ENCODE measurements at regions not wholly inside any gene's neighbourhood (a gene's known extent, or its start where the extent isn't known, plus 50 kb on each side); places are given as distances from the start of the nearest gene placed in this dataset.

DNA sequence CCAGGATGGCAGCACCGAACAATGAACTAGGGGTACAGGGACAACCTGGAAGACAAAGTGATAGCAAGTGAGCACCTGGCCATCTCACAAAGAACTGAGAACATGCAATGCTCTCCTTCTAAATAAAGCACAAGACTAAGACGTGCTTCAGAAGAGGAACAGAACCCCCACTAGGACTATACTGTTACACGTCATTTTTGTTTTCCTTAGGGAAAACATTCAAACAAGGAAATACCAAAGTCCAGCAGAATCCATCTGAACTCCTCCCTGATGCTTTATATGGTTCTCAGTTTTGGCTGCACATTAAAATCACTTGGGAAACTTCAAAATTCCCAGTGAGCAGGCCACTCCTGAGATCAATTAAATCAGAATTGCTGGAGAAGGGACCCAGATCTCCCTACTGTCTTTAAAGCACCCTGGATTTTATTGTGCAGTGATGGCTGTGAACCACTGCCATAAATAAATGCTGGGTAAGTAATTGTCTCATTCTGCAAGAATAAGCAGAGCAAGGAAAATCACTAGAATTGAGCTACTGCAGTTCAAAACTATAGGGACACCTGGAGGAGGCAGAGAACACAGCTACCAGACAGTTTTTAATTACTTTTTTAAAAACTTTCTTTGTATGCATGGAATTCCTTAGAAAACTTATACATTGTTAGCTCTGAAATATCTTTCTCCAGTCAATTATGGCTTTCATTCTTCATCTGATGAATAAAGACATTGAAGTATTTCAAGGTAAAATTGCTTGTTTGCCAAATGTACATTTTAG, 866.5 kb upstream of the GHITM start:
- TF ChIP-seq, protein P1, sequence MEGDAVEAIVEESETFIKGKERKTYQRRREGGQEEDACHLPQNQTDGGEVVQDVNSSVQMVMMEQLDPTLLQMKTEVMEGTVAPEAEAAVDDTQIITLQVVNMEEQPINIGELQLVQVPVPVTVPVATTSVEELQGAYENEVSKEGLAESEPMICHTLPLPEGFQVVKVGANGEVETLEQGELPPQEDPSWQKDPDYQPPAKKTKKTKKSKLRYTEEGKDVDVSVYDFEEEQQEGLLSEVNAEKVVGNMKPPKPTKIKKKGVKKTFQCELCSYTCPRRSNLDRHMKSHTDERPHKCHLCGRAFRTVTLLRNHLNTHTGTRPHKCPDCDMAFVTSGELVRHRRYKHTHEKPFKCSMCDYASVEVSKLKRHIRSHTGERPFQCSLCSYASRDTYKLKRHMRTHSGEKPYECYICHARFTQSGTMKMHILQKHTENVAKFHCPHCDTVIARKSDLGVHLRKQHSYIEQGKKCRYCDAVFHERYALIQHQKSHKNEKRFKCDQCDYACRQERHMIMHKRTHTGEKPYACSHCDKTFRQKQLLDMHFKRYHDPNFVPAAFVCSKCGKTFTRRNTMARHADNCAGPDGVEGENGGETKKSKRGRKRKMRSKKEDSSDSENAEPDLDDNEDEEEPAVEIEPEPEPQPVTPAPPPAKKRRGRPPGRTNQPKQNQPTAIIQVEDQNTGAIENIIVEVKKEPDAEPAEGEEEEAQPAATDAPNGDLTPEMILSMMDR (IDR thresholded peaks at IDR 0.05): no peak
- no peak for TF ChIP-seq POLR2A (IDR thresholded peaks at IDR 0.05)

All from prostate gland (tissue), 2 donors.